Nephron (organoid): ENCODE measurements at regions not wholly inside any gene's neighbourhood (a gene's known extent, or its start where the extent isn't known, plus 50 kb on each side); places are given as distances from the start of the nearest gene placed in this dataset.

Experiments used
- H3K27ac Mint-ChIP-seq, 3 experiments: 2 replicates each; pipeline ENCODE4 v1.8.0; 2020; ENCODE audit warnings: mixed read lengths in 3 of 3, mild to moderate bottlenecking in 2 of 3, moderate library complexity in 1 of 3
- H3K27me3 Mint-ChIP-seq: 2 replicates; pipeline ENCODE4 v1.8.0; 2021; ENCODE audit warnings: low read depth, mild to moderate bottlenecking, moderate library complexity, mixed read lengths
- H3K36me3 Mint-ChIP-seq: 2 replicates; pipeline ENCODE4 v1.8.0; 2020; ENCODE audit warnings: low read depth, mixed read lengths
- H3K4me1 Mint-ChIP-seq: 2 replicates; pipeline ENCODE4 v1.8.0; 2020; ENCODE audit warnings: mixed read lengths
- H3K4me3 Mint-ChIP-seq, 3 experiments: 2 replicates each; pipeline ENCODE4 v1.8.0; 2020; ENCODE audit warnings: mild to moderate bottlenecking in 3 of 3, mixed read lengths in 3 of 3, moderate library complexity in 2 of 3
- H3K9me3 Mint-ChIP-seq: 2 replicates; pipeline ENCODE4 v1.8.0; 2020; ENCODE audit warnings: mixed read lengths
- CTCF ChIP-seq, 3 experiments: fragments of 200-600 bp; sonication (generic); IDR thresholded peaks; one replicate each; pipeline ENCODE4 v1.5.0; 2021; ENCODE audit warnings: antibody characterized with exemption in 3 of 3; ENCODE audit not compliant: unreplicated experiment in 3 of 3

- no peak overlapping the region for H3K27ac Mint-ChIP-seq
- no peaks in the 10 kb centered on the region for H3K27me3 Mint-ChIP-seq
- peaks cover 13% of the 10 kb centered on the region for H3K9me3 Mint-ChIP-seq
- H3K4me1 Mint-ChIP-seq: no peaks in the 10 kb centered on the region
- no peak overlapping the region for H3K4me3 Mint-ChIP-seq
- TF ChIP-seq CTCF (IDR thresholded peaks at IDR 0.05; ENCODE audit: unreplicated experiment in 3 of 3): no peak
- H3K36me3 Mint-ChIP-seq: no peaks in the 10 kb centered on the region
Observed at GRCh38 chr2:225318440-225318839, 81.1 kb upstream of the NYAP2 start.

DNA sequence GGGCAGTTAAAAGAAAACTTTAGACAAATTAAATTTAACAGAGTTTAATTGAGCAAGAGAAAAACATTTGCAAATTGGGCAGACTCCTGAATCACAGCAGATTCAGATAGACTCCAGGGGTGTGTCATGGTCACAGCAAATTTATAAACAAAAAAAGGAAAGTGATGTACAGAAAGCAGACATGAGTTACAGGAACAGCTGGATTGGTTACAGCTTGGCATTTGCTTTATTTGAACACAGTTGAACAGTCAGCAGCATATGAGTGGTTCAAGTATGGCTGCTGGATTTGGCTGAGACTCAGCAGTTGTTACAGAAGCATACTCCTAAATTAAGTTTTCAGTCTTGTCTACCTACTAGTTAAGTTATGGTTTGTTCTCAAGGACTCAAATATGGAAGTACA, 82.3 kb upstream of the NYAP2 start:
- peaks cover 13% of the 10 kb centered on the region for H3K9me3 Mint-ChIP-seq
- no peak overlapping the region for H3K27ac Mint-ChIP-seq
- H3K36me3 Mint-ChIP-seq: no peaks in the 10 kb centered on the region
- H3K4me1 Mint-ChIP-seq: no peaks in the 10 kb centered on the region
- H3K4me3 Mint-ChIP-seq: no peak overlapping the region
- no peaks in the 10 kb centered on the region for H3K27me3 Mint-ChIP-seq
- no peak for TF ChIP-seq CTCF (IDR thresholded peaks at IDR 0.05; ENCODE audit: unreplicated experiment in 3 of 3)

DNA sequence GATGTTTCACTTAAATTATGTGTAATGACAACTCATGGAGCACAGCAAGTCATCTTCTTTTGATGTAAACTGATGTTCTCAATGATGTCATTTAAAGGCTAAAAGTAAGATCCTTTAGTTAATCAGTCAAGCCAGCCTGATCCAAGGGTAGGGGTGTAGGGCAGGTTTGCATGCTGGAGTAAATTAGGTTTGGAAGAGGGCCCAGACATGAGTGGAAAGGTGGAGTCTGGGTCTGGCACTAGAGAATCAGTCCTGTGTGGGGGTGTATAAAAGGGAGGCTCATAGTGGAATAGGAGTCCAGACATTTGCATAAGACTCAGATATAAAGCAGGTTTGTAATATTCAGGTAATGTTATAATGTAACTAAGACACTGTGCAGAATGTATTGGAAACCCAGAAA, 88.8 kb upstream of the NYAP2 start:
- H3K4me3 Mint-ChIP-seq: no peak overlapping the region
- TF ChIP-seq CTCF (IDR thresholded peaks at IDR 0.05; ENCODE audit: unreplicated experiment in 3 of 3): no peak
- H3K9me3 Mint-ChIP-seq: no peaks in the 10 kb centered on the region
- H3K4me1 Mint-ChIP-seq: no peaks in the 10 kb centered on the region
- H3K27me3 Mint-ChIP-seq: no peaks in the 10 kb centered on the region
- no peak overlapping the region for H3K27ac Mint-ChIP-seq
- H3K36me3 Mint-ChIP-seq: no peaks in the 10 kb centered on the region

- no peak for TF ChIP-seq CTCF (IDR thresholded peaks at IDR 0.05; ENCODE audit: unreplicated experiment in 3 of 3)
- no peaks in the 10 kb centered on the region for H3K4me1 Mint-ChIP-seq
- H3K9me3 Mint-ChIP-seq: peaks cover 3% of the 10 kb centered on the region
Observed at GRCh38 chr2:225309516-225309915, 90.0 kb upstream of the NYAP2 start.

DNA sequence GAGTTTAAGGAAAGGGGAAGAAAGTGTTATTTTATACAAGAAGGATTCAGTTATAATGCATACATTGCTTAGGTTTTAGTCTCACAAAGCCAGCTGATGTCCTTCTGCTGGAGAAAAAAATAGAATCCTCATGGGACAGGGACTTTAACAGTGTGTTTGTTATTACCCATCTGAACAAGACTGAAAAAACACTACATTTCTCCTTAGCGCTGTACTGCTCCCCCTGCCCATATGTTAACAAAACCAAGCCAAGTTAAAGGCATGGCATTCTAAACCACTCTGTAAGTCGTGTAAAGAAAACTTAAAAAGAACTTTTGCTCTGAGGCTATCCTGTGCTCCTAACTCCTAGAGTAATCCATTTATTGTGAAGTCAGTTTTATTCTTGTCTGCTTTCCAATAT, 102.6 kb upstream of the NYAP2 start:
- H3K36me3 Mint-ChIP-seq: peaks cover 5% of the 10 kb centered on the region
- no peak for TF ChIP-seq CTCF (IDR thresholded peaks at IDR 0.05; ENCODE audit: unreplicated experiment in 3 of 3)
- no peak overlapping the region for H3K27ac Mint-ChIP-seq
- H3K27me3 Mint-ChIP-seq: no peaks in the 10 kb centered on the region
- H3K9me3 Mint-ChIP-seq: peaks cover 21% of the 10 kb centered on the region
- no peaks in the 10 kb centered on the region for H3K4me1 Mint-ChIP-seq
- no peak overlapping the region for H3K4me3 Mint-ChIP-seq

More at GRCh38 chr2:225309516-225309915, 90.0 kb upstream of the NYAP2 start:
- H3K36me3 Mint-ChIP-seq: no peaks in the 10 kb centered on the region
- no peak overlapping the region for H3K4me3 Mint-ChIP-seq
- H3K27me3 Mint-ChIP-seq: no peaks in the 10 kb centered on the region
- H3K27ac Mint-ChIP-seq: no peak overlapping the region

GRCh38 chr2:225295102-225295501, 104.4 kb upstream of the NYAP2 start:
- H3K4me1 Mint-ChIP-seq: no peaks in the 10 kb centered on the region
- H3K27ac Mint-ChIP-seq: no peak overlapping the region
- no peak overlapping the region for H3K4me3 Mint-ChIP-seq
- no peaks in the 10 kb centered on the region for H3K27me3 Mint-ChIP-seq
- peaks cover 4% of the 10 kb centered on the region for H3K9me3 Mint-ChIP-seq
- no peak for TF ChIP-seq CTCF (IDR thresholded peaks at IDR 0.05; ENCODE audit: unreplicated experiment in 3 of 3)
- no peaks in the 10 kb centered on the region for H3K36me3 Mint-ChIP-seq
